ENCODE measurements at regions not wholly inside any gene's neighbourhood (a gene's known extent, or its start where the extent isn't known, plus 50 kb on each side); places are given as distances from the start of the nearest gene placed in this dataset.
A peak's percentile ranks its signal among the peaks of the same experiment; 100 is the strongest.

DNA sequence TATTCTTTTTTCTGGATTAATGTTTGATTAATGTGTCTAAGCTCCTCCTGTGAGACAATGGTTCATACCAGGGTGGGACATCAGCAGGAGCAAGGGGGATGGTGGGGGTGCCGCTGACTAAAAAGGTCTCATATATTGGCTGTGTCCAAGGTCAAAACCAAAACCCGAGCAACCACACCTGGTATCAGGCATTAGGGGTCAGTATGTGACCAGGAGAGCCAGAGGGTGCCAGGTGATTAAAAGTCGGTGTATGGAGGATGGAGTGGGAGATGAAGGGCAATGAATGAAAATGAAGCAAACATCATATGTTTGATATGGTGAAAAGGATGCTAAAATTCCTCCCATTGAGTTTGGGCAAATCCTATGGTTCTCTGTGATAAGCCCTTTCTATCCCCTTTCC lies 118.0 kb downstream of the MIAT start:
- TF ChIP-seq, protein P1, sequence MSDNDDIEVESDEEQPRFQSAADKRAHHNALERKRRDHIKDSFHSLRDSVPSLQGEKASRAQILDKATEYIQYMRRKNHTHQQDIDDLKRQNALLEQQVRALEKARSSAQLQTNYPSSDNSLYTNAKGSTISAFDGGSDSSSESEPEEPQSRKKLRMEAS (IDR thresholded peaks at IDR 0.05): no peak
- TF ChIP-seq CHD1 (IDR thresholded peaks at IDR 0.05; ENCODE audit: low read depth, low read length) (no peak), JUN (IDR thresholded peaks at IDR 0.05; ENCODE audit: low read depth, low read length) (no peak), RFX5 (IDR thresholded peaks at IDR 0.05; ENCODE audit: borderline replicate concordance, low read depth, low read length) (no peak), EZH2 (IDR thresholded peaks at IDR 0.05; ENCODE audit: low read depth, low read length, severe bottlenecking) (no peak), POLR2A (IDR thresholded peaks at IDR 0.05; ENCODE audit: control extremely low read depth in 1 of 2, low read depth in 2 of 2, low read length in 2 of 2) (no peak), CHD2 (IDR thresholded peaks at IDR 0.05; ENCODE audit: low read length) (no peak), EP300 (IDR thresholded peaks at IDR 0.05; ENCODE audit: borderline replicate concordance in 1 of 2, low read depth in 2 of 2, low read length in 2 of 2) (no peak), NRF1 (IDR thresholded peaks at IDR 0.05; ENCODE audit: low read depth, low read length) (no peak), CBX5 (IDR thresholded peaks at IDR 0.05; ENCODE audit: low read depth, low read length) (no peak)
- TF ChIP-seq, protein P2, sequence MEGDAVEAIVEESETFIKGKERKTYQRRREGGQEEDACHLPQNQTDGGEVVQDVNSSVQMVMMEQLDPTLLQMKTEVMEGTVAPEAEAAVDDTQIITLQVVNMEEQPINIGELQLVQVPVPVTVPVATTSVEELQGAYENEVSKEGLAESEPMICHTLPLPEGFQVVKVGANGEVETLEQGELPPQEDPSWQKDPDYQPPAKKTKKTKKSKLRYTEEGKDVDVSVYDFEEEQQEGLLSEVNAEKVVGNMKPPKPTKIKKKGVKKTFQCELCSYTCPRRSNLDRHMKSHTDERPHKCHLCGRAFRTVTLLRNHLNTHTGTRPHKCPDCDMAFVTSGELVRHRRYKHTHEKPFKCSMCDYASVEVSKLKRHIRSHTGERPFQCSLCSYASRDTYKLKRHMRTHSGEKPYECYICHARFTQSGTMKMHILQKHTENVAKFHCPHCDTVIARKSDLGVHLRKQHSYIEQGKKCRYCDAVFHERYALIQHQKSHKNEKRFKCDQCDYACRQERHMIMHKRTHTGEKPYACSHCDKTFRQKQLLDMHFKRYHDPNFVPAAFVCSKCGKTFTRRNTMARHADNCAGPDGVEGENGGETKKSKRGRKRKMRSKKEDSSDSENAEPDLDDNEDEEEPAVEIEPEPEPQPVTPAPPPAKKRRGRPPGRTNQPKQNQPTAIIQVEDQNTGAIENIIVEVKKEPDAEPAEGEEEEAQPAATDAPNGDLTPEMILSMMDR (IDR thresholded peaks at IDR 0.05; ENCODE audit: control extremely low read depth in 1 of 3, insufficient read depth in 1 of 3, low read depth in 1 of 3, low read length in 3 of 3): peak; percentile 26 to 49 (median 43)
- TF ChIP-seq, protein P3, sequence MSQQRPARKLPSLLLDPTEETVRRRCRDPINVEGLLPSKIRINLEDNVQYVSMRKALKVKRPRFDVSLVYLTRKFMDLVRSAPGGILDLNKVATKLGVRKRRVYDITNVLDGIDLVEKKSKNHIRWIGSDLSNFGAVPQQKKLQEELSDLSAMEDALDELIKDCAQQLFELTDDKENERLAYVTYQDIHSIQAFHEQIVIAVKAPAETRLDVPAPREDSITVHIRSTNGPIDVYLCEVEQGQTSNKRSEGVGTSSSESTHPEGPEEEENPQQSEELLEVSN (IDR thresholded peaks at IDR 0.05): no peak
- TF ChIP-seq, protein P4, sequence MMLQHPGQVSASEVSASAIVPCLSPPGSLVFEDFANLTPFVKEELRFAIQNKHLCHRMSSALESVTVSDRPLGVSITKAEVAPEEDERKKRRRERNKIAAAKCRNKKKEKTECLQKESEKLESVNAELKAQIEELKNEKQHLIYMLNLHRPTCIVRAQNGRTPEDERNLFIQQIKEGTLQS (IDR thresholded peaks at IDR 0.05; ENCODE audit: insufficient read depth, low read depth, low read length): no peak

Data from H1 (cell line).